Choroid plexus epithelial cell (primary cell): ENCODE measurements at regions not wholly inside any gene's neighbourhood (a gene's known extent, or its start where the extent isn't known, plus 50 kb on each side); places are given as distances from the start of the nearest gene placed in this dataset.

Source experiments
- DNase-seq: peaks from one replicate; pipeline ENCODE4 v3.0.0-alpha.2; 2010; ENCODE audit warnings: low read depth
- H3K4me3 ChIP-seq: 2 replicates; pipeline ENCODE4 v1.5.1; 2011; ENCODE audit warnings: low read depth, mild to moderate bottlenecking, control low read depth, low read length, moderate library complexity
- CTCF ChIP-seq: conservative IDR thresholded peaks from 2 replicates; pipeline ENCODE4 v1.5.1; 2011; ENCODE audit warnings: low read depth, mild to moderate bottlenecking, control low read depth, inconsistent platforms, low read length, moderate library complexity

- no peak overlapping the region for H3K4me3 ChIP-seq
- no peak for TF ChIP-seq CTCF
- DNase-seq = no peak
Observed at GRCh38 chrX:122910697-122911096, 273.4 kb upstream of the GRIA3 start.

GRCh38 chrX:122913134-122913533, 270.9 kb upstream of the GRIA3 start:
- TF ChIP-seq CTCF = no peak
- H3K4me3 ChIP-seq = no peak overlapping the region
- DNase-seq = no peak

DNA sequence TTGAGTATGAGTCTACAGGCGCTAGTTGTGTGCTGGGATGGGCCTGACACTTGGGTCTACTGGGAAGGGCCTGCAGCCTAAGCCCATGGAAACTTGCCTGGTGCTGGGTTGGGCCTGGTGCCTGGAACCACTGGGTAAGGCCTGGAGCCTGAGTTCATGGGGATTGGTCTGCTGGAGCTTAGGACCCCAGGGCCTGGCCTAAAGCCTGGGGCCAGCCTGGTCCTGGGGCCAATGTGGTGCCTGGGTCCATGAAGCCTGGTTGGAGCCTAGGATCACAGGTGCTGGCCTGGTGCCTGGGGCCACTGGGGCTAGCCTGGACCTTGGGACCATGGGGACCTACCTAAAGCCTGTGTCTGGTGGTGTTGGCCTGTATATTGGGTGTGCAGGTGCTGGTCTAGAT, 270.3 kb upstream of the GRIA3 start:
- no peak overlapping the region for H3K4me3 ChIP-seq
- no peak for TF ChIP-seq CTCF
- no peak for DNase-seq

DNA sequence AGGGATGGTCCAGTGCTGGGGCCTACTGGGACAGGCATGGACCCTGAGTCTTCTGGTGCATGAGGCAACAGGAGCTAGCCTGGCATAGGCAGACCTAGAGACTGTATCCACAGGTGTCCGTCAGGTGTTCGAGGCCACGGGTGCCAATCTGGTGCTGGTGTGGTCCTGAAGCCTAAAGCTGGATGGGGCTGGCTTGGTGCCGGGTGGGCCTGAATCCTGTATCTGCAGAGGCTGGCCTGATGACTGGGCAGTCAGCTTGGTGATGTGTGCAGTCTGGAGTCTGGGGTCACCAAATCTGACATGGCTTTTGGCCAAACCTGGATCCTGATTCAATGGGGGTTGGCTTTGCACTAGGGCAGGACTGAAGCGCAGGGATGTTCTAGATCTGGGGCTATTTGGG, 269.8 kb upstream of the GRIA3 start:
- no peak for DNase-seq
- no peak for TF ChIP-seq CTCF
- H3K4me3 ChIP-seq = no peak overlapping the region

- no peak for TF ChIP-seq CTCF
- H3K4me3 ChIP-seq = no peak overlapping the region
- no peak for DNase-seq
Observed at GRCh38 chrX:122934131-122934530, 249.9 kb upstream of the GRIA3 start.

GRCh38 chrX:122940199-122940598, 243.9 kb upstream of the GRIA3 start:
- no peak for TF ChIP-seq CTCF
- H3K4me3 ChIP-seq = no peak overlapping the region
- DNase-seq = no peak

- no peak for DNase-seq
- H3K4me3 ChIP-seq = no peak overlapping the region
- TF ChIP-seq CTCF = no peak
Observed at GRCh38 chrX:122941806-122942205, 242.3 kb upstream of the GRIA3 start.
